Activated naive CD4-positive, alpha-beta T cell treated with Interleukin-2 at 50 U/mL for 16 hours (primary cell): ENCODE measurements at regions not wholly inside any gene's neighbourhood (a gene's known extent, or its start where the extent isn't known, plus 50 kb on each side); places are given as distances from the start of the nearest gene placed in this dataset.

Experiments used
- DNase-seq: peaks from one replicate; pipeline ENCODE4 v3.0.0-alpha.2; 2020

GRCh38 chr9:1434811-1435210 is 384.7 kb downstream of the DMRT2 start:
- no peak for DNase-seq

DNA sequence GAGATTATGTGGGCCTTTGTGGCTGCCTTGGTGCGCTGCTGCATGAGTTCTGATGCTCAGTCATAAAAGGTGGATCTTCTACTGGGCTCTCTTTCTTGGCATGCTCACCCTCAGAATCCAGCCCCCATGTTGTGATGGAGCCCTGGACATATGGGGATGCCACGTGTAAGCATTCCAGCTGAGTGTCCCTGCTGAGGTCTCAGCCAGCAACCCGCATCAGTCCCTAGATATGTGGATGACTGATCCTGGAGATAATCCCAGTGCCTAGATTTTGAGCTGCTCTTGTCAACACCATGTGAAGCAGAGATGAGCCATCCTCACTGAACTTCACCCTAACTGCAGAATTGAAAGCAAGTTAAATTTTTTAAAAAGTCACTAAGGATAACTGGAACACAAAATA is 390.1 kb downstream of the DMRT2 start:
- DNase-seq = no peak

DNA sequence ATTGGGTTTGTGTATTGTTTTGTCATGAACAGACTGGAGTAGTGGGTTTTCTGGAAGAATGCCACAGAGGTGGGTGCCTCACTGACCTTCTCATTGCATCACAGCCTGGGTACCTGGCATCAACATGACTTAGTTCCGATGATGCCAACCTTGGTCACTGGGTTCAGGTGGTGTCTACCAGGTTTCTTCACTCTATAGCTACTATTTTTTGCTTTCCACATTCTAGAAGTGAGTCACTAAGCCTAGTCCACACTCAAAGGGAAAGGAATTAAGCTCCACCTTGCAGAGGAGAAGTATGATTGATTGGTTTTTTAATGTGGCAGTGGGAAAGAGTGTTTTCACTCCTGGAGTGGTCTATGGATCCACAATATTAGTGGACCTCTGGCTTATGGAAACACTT is 391.9 kb downstream of the DMRT2 start:
- no peak for DNase-seq

- DNase-seq = no peak
Observed at GRCh38 chr9:1443450-1443849, 393.3 kb downstream of the DMRT2 start.

GRCh38 chr9:1446671-1447070 is 396.5 kb downstream of the DMRT2 start:
- DNase-seq = no peak

DNA sequence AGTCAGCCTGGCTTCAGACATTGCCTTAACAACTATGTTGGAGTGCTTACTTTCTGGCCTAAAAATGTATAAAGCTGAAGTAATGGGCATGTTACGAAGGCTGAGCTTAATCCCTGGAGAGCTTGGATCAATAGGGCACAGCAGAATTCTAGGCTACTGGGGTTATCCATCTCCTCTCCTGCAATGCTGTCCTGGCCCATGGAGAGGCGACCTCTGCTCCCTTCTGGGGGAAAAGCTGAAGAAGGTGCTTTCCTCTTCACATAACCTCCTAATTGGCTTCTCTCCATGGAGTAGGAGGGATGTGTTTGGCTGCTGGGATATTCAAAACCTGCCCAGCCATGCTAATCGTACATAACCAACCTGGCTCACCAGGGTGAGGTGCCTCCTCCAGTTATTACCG is 403.5 kb downstream of the DMRT2 start:
- DNase-seq = no peak

- DNase-seq = no peak
Observed at GRCh38 chr9:1454211-1454610, 404.1 kb downstream of the DMRT2 start.

DNA sequence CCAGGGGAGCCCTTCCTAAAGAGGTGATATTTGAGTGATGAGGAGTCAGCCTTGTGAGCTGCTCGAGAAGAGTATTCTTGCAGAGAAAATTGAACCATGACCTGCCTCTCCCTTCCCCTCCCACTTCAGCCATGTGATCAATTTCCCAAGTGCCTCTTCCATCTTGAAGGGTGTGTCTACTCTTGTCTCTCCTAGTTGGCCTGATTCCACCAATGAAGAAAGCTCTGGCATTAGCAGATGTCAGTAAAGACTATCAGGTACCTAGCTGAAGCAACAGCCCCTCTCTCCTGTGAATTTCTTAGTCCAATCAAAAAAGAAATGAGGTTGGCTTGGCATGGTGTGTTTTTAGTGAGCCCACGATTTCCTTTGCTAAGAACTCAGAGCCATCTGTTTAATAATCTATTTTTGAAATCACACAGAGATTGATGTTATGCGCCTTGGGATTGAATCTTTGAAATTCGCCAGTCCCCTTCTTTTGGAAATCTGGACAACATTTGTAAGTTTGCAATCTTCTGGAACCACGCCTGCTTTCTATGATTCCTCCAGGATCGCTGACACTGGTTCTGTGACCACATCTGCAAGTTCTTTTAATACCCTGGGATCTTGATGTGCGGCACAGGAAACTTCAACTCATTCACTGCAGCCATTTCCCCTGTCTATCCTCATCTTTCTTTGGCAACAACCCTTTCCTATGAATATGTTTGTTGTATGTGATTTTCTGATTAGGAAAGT is 404.6 kb downstream of the DMRT2 start:
- no peak for DNase-seq

DNA sequence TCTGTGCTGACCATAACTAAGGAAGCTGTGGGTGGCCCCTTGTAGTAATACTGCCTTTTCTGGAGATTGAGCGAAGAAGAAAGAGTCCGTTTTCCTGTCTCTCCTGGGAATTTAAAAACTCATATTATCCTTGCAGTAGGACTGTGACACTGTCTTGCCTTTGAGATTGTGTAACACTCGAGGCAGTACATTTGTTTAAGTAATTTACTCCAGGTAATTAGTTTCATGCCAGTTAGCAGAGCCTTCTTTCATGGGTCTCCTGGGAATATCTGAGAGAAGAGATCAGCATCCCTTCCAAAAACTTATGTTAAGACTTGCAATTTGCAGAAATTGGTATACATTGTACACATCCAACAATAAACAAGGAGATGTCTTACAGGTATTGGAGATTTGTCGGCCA is 405.6 kb downstream of the DMRT2 start:
- DNase-seq = no peak

GRCh38 chr9:1456301-1457024 is 406.3 kb downstream of the DMRT2 start:
- DNase-seq = no peak

DNA sequence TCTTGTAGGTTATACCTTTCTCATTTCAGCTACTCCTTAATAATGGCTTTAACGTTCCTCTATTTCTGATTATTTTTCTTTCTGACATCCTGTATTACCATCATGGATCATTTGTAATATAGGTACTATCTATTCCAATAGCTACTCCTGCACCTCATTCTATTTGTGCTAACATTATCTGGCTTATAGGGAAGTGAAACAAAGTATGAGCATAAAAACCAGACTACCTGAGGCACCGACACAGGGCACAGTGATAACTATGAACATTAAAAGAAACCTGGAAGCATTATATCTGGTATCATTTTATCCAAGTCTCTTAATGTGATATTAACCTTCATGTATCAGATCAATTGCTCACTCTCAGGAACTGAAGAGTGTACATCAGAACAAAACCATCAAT is 407.3 kb downstream of the DMRT2 start:
- DNase-seq = no peak

- no peak for DNase-seq
Observed at GRCh38 chr9:1458503-1458902, 408.3 kb downstream of the DMRT2 start.

DNA sequence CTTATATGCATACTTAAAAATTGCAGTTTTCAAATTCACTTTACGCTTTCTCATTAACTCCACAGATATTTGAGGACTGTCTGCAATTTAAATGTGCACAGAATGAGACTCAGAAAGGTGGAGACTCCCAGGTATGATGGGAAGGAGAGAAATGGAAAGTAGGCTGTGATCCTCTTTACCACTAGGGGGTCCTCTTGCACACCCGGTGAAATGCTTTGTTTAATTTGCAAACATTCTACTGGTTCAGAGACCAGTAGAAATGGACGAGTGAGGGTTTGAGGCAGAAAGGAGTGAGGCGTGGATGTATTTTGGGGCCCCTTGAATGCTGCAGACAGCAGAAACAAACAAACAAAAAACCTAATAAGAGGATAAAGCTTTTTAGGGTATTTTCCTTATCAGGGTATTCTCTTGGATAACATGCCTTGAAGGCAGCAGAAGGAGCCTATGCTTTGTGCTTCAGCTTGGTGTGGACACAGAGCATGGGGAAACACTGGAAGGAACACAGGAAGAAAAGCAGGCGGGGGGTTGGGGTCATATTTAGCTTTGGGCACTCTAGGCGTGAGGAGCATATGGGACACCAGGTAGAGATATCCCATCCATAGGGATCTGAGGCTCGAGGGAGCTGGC is 410.1 kb downstream of the DMRT2 start:
- no peak for DNase-seq

DNA sequence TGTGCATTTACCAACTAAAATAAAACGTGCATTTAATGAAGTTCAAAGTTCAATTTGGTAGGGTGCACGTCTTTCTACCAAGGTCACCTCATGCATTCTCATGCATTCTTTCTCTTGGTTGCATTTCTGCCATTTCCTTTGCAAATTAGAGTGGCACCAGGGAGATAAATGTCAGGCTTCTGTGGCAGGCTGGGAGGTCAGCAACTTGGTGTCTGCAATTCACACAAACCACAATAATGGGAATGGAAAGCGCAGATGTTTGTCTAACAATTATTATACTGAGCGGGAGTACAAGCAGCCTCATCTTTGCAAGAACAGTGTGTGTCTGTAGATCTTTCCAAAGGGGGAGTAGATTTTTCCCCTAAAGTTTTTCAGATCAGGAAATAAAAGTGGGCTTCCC is 411.7 kb downstream of the DMRT2 start:
- no peak for DNase-seq

DNA sequence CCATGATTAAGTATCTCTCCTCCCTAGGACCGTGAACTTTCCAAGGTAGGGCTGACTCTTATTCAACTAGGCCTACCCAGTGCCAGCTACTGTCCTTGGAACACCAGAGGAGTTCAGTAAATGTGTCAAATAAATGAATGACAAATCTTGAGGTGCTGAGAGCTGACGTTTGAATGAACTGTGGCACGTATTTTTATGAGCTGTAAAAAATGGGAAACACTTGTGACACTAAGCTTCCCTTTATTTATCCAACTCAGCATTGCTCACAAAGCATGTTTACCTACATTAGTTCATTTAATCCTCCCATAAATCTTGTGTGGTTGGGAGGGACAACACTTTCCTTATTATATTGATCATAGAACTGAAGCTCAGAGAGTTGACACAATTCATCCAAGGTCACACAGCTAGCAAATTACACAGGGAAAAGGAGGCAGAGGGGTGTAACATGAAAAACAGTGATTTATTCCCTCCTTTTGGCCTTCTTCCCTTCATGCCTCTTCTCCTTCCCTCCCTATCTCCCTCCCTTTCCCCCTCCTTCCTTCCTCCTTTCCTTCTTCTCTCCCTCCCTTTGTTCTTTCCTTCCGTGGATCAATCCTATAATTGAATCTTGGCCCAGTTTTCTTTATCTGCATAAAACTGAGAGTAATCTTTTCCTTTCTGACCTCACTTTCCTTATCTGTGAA is 412.6 kb downstream of the DMRT2 start:
- no peak for DNase-seq

GRCh38 chr9:1469996-1470395 is 419.8 kb downstream of the DMRT2 start:
- no peak for DNase-seq

- DNase-seq = no peak
Observed at GRCh38 chr9:1473956-1474634, 423.9 kb downstream of the DMRT2 start.

DNA sequence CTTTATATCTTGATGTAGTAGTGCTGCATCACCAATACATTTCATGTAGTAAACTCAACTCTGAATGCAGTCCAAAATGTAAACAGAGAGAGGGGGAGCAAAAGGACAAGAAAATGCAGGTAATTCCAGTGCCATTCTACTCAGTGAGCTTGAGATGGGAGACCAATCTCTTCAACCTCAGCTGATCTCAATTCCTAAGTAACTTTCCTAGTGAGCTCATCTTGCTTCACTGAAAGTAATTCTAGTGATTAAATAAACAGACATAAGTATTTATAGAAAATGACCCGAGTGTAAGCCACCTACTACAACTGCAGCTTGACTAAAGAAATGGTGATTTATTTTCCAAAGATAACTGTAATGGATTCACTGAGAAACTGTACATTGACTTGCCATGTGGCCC is 424.5 kb downstream of the DMRT2 start:
- DNase-seq = no peak

DNA sequence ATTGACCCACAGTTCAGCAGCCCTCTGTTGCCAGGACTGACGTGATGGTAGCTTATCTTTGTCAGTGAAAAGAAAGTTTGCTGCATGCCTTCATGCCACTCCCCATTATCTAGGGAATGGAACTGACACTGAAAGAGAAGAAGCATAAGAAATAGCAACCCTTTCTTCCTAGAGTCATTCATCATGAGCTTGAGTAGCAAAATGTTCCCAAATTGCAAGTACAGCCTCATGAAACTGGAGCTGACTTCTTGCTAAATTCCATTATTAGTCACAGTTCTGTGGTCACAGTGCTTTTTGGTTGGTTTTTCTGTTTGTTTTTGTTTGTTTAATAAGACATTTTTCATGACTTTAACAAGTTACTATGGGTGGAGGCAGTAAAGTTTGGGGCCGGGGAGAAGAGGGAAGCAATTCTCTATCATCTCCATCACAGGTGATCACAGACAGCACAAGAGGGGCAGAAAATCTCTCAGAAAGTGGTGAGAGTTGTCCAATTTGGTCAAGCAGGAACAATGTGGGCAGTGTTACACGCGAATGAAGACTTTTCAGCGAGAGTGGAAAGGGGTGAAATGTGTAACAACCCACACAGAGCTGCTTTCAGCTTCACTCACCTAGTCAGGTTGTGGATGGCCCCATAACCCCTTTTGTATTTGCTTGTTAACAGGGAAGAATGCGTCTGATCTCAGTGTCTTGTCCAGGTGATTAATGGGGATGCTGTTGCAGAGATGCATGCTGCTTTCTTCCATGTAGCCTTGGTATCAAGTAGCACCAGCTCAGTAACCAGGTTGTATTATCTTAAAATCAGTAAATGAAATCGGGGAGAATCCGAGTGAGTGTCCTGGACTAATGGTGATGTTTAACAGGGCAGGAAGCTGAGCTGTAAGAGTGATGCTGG is 440.4 kb downstream of the DMRT2 start:
- DNase-seq = no peak

DNA sequence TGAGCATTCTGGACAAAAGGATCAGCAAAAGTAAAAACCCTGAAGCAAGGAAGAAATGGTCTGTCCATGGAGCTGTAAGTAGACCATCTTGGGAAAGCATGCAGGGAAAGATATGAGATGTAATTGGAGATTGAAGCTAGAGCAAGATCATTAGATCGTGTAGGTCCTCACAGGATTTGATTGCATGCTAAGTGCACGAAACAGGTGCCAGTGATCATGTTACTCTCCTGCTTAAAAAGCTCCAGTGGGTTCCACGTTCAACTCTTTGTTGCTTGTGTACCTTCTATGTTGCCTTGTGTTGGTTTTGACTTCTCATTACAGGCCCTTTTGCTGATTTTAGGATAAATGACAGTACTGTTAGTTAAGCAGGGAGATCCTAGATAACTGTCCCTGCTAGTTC is 442.0 kb downstream of the DMRT2 start:
- DNase-seq = no peak

- DNase-seq = no peak
Observed at GRCh38 chr9:1495282-1496030, 445.3 kb downstream of the DMRT2 start.
